SHP77 (cell line): ENCODE measurements at regions not wholly inside any gene's neighbourhood (a gene's known extent, or its start where the extent isn't known, plus 50 kb on each side); places are given as distances from the start of the nearest gene placed in this dataset.
"Not testable (repeated sequence)": the region's sequence is repeated elsewhere in the genome, so short reads cannot be mapped to it uniquely, and the experiment has no call there.

Experiments used
- DNase-seq, 2 experiments: peaks; one replicate each; lab custom pipeline; 2025; lab: John Stamatoyannopoulos, UW

GRCh38 chr13:65500481-65500880 lies 1729.7 kb downstream of the PCDH9 start:
- DNase-seq = no peak

- no peak for DNase-seq
Observed at GRCh38 chr13:65499256-65499655, 1730.9 kb downstream of the PCDH9 start.

DNA sequence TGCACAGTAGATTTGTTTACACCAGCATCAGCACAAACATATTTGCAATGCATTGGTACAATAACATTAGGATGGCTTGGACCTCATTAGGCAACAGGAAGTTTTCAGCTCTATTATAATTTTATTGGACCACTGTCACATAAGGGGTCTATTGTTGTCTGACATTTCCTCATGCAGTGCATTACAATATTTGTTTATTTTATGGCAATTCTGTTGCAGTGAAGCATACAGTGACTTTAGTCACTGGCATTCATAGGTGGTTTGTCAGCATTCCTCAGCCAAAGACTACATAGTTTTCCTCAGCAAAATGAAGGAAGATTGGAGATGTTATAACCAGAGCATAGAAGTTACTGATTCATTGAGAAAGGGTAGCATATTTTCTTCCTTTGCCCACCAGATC lies 1732.9 kb downstream of the PCDH9 start:
- DNase-seq = no peak

GRCh38 chr13:65490725-65491124 lies 1739.4 kb downstream of the PCDH9 start:
- not testable (repeated sequence) for DNase-seq

GRCh38 chr13:65488606-65489005 lies 1741.5 kb downstream of the PCDH9 start:
- no peak for DNase-seq

DNA sequence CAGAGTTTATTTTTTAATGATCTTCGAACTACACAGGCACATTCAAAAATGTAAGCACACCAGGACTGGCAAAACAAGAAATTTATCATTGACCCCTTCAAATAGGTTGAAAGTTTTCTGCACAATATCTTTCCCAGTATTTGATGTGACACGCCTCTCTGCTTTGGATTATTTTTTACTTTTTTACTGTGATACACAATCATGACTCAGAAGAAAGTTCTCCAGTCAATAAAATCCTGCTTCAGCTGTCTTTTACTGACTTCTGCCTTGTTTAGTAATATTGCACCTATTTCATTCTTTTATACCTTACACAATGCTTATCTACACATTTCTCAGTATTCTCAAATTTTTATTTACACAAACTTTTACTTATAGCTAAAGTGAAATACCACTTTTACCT lies 1750.4 kb downstream of the PCDH9 start:
- DNase-seq = no peak

- DNase-seq = no peak
Observed at GRCh38 chr13:65473196-65473595, 1756.9 kb downstream of the PCDH9 start.

DNA sequence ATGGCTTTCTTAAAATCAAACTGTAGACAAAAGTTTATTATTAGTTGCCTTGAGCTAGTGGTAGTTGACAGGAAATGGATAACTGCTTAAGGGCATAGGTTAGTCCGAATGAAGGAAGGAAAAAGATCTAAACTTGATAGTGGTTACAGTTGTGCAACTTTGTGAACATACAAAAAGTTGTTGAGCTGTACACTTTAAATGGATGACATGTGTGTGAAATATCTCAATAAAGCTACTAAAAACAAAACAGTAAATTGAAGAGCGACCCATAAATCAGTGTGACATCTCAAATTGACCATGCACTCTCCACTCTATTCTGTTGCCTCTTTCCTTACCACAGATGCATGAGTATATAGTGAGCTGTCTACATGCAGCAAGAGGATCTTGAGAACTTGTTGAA lies 1757.8 kb downstream of the PCDH9 start:
- no peak for DNase-seq

GRCh38 chr13:65470781-65471180 lies 1759.4 kb downstream of the PCDH9 start:
- DNase-seq = no peak

DNA sequence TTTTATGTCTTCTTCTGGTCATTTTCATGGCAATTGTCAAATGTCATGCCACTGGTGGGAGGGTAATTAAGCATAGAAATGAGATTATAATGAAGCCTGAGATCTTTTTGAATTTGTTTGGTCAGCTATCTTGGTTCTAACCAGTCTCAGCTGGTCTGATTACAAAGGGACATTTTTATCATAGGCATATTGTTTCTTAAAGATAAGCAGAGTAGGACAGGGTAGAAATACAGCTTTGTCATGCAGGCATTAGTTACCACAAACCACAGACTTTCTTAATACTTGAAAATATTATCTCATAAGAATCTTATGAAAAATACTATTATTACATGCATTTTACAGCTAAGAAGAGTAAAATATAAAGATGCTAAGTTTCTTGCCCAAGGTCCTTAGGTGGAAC lies 1761.5 kb downstream of the PCDH9 start:
- no peak for DNase-seq

DNA sequence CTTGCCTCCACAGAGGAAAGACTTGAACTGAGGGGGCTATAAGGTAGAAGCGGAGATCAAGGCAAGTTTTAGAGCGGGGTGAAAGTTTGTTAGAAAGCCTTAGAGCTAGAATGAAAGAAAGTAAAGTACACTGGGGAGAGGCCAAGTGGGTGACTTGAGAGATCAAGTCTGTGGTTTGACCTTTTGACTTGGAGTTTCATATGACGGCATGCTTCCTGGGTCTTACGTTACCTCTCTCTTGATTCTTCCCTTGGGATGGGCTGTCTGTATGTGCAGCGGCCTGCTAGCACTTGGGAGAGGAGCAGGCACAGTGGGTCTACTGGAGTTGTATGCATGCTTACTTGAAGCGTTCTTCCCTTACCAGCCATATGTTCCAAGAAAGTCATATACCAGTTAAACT lies 1768.5 kb downstream of the PCDH9 start:
- no peak for DNase-seq

DNA sequence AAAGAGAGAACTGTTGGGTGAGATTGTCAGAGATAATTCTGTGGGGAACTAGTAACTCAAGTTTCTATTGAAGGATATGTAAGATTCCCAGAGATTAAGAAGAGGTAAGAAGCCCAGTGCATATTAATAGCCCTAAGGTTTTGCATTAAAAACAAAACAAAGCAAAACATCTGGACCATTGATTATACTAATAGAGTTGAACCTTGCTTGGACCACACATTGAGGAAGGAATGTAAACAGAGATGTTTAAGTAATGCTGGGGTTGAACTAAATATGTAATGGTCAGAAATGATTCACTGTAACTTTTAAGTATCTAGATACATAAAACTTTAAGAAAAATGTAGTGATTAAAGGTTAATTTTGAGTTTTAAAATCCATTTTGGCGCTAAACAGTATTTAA lies 1770.0 kb downstream of the PCDH9 start:
- DNase-seq = no peak

DNA sequence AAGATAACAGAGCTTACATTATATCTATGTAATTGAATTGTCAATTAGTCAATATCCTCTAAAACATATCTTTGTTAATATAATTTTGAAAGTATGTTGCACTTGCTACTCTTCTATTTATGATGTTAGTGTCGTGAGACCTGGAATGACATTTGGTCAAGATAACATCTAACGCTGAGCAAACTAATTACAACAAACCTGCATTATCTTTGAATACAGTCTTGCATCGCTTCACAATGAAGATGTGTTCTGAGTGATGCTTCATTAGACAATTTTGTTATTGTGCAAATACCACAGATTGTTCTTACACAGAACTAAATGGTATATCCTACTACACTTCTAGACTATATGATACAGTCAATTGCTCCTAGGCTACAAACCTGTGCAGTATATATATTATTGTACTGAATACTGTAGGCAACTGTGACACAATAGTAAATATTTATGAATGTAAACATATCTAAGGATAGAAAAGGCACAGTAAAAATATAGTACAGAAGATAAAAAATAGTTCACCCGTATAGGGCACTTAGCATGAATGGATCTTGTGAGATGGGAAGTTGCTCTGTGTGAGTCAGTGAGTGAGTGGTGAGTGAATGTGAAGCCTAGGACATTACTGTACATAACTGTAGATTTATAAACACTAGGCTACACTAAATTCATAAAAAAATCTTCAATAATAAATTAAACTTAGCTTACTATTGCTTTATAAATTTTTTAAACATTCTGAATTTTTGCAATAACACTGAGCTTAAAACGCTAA lies 1773.8 kb downstream of the PCDH9 start:
- DNase-seq = no peak

- DNase-seq = no peak
Observed at GRCh38 chr13:65454403-65454802, 1775.7 kb downstream of the PCDH9 start.

- no peak for DNase-seq
Observed at GRCh38 chr13:65453982-65454381, 1776.2 kb downstream of the PCDH9 start.

DNA sequence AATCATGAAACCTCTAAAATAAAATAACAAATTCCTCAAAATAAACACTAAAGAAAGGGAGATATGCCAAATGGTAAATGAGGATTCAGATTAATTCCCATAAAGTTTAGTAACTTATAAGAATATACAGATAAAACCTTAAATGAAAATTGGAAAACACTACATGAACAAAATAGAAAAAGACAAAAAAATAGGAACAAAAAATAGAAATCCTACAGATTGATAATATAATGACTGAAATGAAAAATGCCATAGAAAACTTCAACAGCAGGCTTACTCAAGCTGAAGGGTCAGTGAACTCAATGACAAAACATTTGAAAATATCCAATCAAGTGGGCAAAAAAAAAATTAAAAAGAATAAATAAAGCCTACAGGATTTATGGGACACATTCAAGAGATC lies 1784.8 kb downstream of the PCDH9 start:
- DNase-seq = no peak

- DNase-seq = no peak
Observed at GRCh38 chr13:65435590-65435989, 1794.5 kb downstream of the PCDH9 start.

DNA sequence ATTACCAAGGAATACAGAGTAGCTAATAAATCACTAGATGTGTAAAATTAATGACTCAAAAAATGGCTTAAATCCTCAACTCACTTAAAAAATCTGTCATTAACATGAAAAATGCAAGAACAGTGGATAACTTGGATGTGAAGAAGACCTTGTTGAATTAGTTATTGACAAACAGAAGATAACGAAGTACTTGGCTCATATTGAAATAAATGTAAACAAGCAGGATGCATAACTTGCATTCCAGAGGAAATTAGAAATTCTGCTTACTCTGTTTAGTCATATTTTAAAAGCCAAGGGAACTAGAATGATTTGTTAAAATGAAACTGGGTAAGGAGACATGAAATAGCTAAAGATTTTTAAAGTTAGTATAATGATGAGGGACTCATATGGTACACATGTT lies 1812.2 kb downstream of the PCDH9 start:
- no peak for DNase-seq

DNA sequence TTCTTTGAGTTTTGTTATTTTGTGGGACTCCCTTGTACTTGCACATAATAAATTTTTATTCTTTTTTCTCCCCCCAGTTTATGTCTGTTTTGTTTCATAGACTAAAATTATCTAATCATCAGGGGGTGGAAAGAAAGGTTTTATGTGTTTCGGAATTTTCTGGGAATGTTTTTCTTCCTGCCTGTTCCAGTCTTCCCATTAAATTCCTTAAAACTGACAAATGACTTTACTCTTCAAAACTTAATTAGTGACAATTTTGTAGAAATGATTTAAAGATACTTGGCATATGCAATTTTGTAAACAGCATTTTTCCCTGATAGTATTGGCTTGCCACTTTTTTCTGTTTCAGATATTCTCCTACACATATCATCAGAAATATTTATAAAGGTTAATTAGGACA lies 1813.4 kb downstream of the PCDH9 start:
- no peak for DNase-seq

DNA sequence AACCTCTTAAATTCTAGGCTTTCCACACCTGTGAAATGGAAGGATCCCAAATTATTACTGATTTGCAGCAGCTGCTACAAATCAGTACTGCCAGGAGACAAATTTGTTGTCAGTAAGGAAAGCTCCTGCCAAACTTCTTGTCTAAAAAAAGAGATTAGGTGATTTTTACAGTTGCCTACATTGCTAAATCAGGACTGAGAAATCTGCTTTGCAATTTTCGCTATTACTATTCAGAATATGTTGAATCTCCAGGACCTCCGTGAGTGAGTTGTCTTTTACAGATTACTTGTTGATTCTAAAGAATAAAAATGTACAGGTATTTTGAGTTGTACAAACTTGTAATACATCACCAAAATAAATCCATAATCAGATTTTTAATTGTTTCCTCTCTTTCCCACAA lies 1815.9 kb downstream of the PCDH9 start:
- DNase-seq = no peak

DNA sequence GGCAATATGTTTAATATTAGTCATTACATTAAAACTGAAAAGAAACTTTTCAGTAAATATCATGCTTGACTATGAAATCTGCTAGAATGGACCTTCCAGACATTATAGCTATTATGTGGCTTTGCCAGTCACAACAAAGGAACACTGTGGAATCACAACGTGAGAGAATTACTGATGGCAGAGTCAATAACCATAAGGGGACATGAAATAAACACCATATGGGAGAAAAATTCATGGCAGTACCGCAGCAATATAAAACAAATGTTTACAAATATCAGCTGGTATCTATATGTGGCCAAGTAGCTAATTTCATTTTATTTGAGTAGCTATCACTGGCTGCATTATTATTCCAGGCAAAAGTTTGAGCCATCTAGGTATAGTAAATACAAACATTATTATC lies 1818.6 kb downstream of the PCDH9 start:
- DNase-seq = no peak

DNA sequence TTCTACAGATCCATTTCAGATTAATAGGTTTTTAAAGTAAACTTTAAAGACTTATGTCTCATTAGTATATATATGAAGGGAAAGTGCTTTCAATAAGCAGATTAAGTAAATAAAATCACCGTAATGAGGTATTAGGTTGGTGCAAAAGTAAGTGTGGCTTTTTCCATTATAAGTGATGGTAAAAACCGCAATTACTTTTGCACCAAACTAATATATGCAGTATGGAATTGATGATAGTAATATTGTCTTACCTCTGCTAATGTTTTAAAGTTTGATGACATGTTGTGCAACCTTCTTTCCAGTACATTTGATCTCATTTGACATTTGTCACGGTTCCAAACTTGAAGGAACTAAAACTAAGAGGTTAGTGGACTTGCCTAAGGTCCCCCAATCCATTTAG lies 1819.3 kb downstream of the PCDH9 start:
- no peak for DNase-seq

DNA sequence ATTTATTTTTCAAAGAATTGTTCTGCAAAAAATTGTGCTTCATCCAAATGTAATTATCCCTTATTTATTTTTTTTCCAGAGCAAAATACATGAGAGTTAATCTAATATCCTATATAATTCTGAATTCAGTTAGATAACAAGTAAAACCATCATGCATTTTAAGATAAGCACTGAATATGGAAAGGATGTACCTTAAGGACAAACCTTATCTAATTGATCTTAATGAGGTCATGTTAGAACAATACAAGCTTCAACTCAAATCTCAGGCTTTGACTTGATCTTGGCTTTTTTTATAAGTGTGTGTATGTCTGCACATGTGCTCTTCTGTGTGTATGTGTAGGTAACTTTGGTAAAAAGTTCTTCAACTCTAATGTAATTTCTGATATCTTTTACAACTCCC lies 1828.8 kb downstream of the PCDH9 start:
- DNase-seq = no peak

DNA sequence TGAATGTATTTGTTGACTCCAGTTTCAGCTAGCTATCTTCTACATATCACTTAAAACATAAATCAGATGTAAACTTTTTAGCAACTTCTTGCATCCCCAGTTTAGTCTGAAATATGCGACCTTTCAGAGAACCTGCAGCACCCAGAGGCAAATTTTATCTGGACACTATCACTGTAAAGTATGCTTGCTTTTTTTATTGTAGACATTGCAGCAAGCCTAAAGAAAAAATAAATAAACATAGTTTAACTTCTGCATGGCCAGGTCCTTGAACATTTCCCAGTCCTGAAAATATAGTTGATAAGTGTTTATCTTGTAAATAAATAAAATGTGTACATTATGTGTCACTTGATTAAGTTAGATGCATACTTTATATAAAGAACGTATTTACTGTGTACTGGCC lies 1829.4 kb downstream of the PCDH9 start:
- DNase-seq = no peak
